Upper lobe of left lung (tissue), 4 donors: ENCODE measurements at regions not wholly inside any gene's neighbourhood (a gene's known extent, or its start where the extent isn't known, plus 50 kb on each side); places are given as distances from the start of the nearest gene placed in this dataset.

Experiments
- CTCF ChIP-seq, 6 experiments: fragments of 450-650 bp in 4 of 6; fragments of 200-600 bp in 2 of 6; sonication (generic) in 2 of 6; IDR thresholded peaks; one replicate each; pipeline ENCODE4 v1.5.1; 2016 to 2019; ENCODE audit warnings: antibody characterized with exemption in 6 of 6
- EP300 ChIP-seq, 4 donors: sonication (generic); formaldehyde crosslinking; IDR thresholded peaks; one replicate each; pipeline ENCODE4 v1.5.1; 2017; ENCODE audit warnings: antibody characterized with exemption in 4 of 4, control low read depth in 2 of 4
- POLR2A ChIP-seq, 4 donors: fragments of 450-650 bp; IDR thresholded peaks; one replicate each; pipeline ENCODE4 v1.5.1; 2016 to 2017; ENCODE audit warnings: antibody characterized with exemption in 4 of 4, mild to moderate bottlenecking in 2 of 4
- POLR2AphosphoS5 ChIP-seq, 2 donors: sonication (generic); formaldehyde crosslinking; IDR thresholded peaks; one replicate each; pipeline ENCODE4 v1.5.1; 2017; ENCODE audit warnings: antibody characterized with exemption in 2 of 2

DNA sequence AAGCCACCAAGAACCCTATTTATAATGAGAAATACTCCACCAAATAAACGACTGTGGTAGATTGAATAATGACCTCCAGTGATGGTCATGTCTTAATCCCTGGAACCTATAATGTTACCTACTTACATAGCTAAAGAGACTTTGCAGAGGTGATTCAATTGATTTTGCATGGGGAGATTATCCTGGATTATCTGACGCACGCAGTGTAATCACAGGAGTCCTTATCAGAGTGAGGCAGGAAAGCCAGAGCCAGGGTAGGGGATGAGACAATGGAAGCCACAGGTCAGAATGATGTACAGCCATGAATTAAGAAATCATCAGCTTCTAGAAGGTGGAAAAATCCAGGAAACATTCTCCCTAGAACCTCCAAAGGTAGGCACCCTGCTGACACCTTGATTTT is 286.4 kb upstream of the SP4 start:
- TF ChIP-seq CTCF (IDR thresholded peaks at IDR 0.05) (no peak), POLR2A (IDR thresholded peaks at IDR 0.05) (no peak), POLR2AphosphoS5 (IDR thresholded peaks at IDR 0.05) (no peak), EP300 (IDR thresholded peaks at IDR 0.05) (no peak)
